ENCODE measurements at regions not wholly inside any gene's neighbourhood (a gene's known extent, or its start where the extent isn't known, plus 50 kb on each side); places are given as distances from the start of the nearest gene placed in this dataset.

DNA sequence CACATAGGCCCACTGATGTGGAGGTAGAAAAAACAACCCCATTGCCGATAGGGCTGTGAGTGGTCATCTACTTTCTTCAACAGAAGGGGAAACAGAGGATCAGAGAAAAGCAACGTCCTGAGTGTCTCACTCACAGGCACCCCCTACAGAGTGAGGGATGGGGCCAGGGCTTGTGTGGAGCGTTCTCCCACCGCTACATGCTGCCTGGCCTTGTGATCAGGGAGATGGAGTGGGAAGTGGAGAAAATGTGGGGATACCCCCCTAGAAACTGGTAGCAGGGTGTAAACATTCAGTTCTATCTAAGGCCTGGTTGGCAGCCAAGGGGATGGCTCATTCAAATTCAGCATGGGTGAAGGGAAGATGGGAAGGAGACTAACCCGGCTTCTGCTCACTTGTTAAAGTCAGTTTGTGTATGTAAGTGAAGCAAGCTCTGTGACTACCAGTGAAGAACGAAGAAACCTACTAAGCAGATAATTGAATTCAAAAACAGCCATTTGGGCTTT lies 73.0 kb upstream of the NAV2 start (continued):
- TF ChIP-seq MNT (conservative IDR thresholded peaks at IDR 0.05) (no peak), ZNF282 (CRISPR knock-in tag; IDR thresholded peaks at IDR 0.05) (no peak), ZBTB12 (CRISPR knock-in tag; IDR thresholded peaks at IDR 0.05) (no peak), TCF15 (CRISPR knock-in tag; IDR thresholded peaks at IDR 0.05) (no peak)
- TF ChIP-seq, protein P1, sequence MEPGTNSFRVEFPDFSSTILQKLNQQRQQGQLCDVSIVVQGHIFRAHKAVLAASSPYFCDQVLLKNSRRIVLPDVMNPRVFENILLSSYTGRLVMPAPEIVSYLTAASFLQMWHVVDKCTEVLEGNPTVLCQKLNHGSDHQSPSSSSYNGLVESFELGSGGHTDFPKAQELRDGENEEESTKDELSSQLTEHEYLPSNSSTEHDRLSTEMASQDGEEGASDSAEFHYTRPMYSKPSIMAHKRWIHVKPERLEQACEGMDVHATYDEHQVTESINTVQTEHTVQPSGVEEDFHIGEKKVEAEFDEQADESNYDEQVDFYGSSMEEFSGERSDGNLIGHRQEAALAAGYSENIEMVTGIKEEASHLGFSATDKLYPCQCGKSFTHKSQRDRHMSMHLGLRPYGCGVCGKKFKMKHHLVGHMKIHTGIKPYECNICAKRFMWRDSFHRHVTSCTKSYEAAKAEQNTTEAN (CRISPR knock-in tag; IDR thresholded peaks at IDR 0.05): no peak

- WGBS (ENCODE audit: insufficient coverage, low coverage, missing lambda C conversion rate): 0% methylated on average over 2 of the region's 3 CpGs
- Histone ChIP-seq H3K4me2 (ENCODE audit: insufficient read depth, low read length) (no peak overlapping the region), H3K79me2 (ENCODE audit: control insufficient read depth, insufficient read depth, low read length) (no peaks in the 10 kb centered on the region), H3K9ac (ENCODE audit: insufficient read depth in 1 of 2, low read depth in 2 of 2, low read length in 2 of 2) (no peak overlapping the region), H3K27ac (ENCODE audit: extremely low read depth, low read depth, low read length) (no peak overlapping the region), H3K27me3 (ENCODE audit: control insufficient read depth in 2 of 2, insufficient read depth in 2 of 2, low read length in 2 of 2) (peaks cover 0 to 6% of the 10 kb centered on the region in 2 experiments; a peak in 2 of 5 replicates), H3K9me3 (replicated peaks; ENCODE audit: control insufficient read depth, insufficient read depth, low read depth, low read length) (no peaks in the 10 kb centered on the region), H2AFZ (ENCODE audit: low read depth, low read length) (no peak overlapping the region), H3K4me3 (no peak overlapping the region), H3K36me3 (ENCODE audit: control insufficient read depth, insufficient read depth, low read length) (no peaks in the 10 kb centered on the region), H4K20me1 (replicated peaks; ENCODE audit: control insufficient read depth, insufficient read depth, low read length) (no peaks in the 10 kb centered on the region), H3K9me1 (ENCODE audit: control insufficient read depth, insufficient read depth, low read length) (no peaks in the 10 kb centered on the region), H3K4me1 (replicated peaks in 1 of 2; ENCODE audit: control insufficient read depth in 2 of 2, insufficient read depth in 2 of 2, low read length in 2 of 2) (no peaks in the 10 kb centered on the region)
- BruUV-seq (replicated peaks): no TSS peak
- DNase-seq (ENCODE audit: extremely low read depth in 1 of 4, low spot score in 3 of 4) (no peak), ATAC-seq (no peak), FAIRE-seq (no peak)
- POLR2A ChIA-PET: interaction anchor here (0.6 kb wide), 1 partner anchor 11 kb away, joined by 4 read pairs; no protein-coding TSS in a partner anchor
- in situ Hi-C loops (cut with MboI) (no loop called here), intact Hi-C loops (cut with micrococcal nuclease) (no loop called here)
- TF ChIP-seq ZNF766 (CRISPR knock-in tag; conservative IDR thresholded peaks at IDR 0.05): peak; percentile 59; the same call in 1 of the 2 replicates
- TF ChIP-seq, protein P2, sequence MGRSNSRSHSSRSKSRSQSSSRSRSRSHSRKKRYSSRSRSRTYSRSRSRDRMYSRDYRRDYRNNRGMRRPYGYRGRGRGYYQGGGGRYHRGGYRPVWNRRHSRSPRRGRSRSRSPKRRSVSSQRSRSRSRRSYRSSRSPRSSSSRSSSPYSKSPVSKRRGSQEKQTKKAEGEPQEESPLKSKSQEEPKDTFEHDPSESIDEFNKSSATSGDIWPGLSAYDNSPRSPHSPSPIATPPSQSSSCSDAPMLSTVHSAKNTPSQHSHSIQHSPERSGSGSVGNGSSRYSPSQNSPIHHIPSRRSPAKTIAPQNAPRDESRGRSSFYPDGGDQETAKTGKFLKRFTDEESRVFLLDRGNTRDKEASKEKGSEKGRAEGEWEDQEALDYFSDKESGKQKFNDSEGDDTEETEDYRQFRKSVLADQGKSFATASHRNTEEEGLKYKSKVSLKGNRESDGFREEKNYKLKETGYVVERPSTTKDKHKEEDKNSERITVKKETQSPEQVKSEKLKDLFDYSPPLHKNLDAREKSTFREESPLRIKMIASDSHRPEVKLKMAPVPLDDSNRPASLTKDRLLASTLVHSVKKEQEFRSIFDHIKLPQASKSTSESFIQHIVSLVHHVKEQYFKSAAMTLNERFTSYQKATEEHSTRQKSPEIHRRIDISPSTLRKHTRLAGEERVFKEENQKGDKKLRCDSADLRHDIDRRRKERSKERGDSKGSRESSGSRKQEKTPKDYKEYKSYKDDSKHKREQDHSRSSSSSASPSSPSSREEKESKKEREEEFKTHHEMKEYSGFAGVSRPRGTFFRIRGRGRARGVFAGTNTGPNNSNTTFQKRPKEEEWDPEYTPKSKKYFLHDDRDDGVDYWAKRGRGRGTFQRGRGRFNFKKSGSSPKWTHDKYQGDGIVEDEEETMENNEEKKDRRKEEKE (IDR thresholded peaks at IDR 0.05; ENCODE audit: borderline replicate concordance in 1 of 2, control insufficient read depth in 1 of 2, low read depth in 2 of 2, low read length in 1 of 2): no peak
- CTCF ChIA-PET (ENCODE audit: low intra/inter-chr PET ratio): no interaction called here
Observed at GRCh38 chr11:19635332-19635731, 77.3 kb upstream of the NAV2 start.
